ENCODE measurements at regions not wholly inside any gene's neighbourhood (a gene's known extent, or its start where the extent isn't known, plus 50 kb on each side); places are given as distances from the start of the nearest gene placed in this dataset.
A peak's percentile ranks its signal among the peaks of the same experiment; 100 is the strongest.

- no peak for DNase-seq
Measured at GRCh38 chr10:78277314-78278057, 243.8 kb downstream of the RPS24 start.

DNA sequence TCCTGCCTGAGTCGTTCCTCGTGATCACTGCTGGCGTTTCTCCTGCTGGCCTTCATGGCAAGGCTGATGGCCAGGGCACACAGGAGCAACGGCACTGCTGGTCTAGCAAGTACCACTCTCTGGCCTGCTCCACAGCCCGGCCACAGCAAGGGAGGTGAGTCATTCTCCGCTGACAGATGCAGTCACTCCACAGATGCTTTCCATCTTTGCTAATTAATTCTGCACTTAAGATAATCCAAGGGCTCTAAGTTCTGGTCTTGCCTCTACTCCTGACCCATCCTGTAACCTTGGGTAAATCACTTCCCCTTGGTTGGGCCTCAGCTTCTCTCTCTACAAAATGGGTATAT lies 244.4 kb downstream of the RPS24 start:
- DNase-seq, result no peak

DNA sequence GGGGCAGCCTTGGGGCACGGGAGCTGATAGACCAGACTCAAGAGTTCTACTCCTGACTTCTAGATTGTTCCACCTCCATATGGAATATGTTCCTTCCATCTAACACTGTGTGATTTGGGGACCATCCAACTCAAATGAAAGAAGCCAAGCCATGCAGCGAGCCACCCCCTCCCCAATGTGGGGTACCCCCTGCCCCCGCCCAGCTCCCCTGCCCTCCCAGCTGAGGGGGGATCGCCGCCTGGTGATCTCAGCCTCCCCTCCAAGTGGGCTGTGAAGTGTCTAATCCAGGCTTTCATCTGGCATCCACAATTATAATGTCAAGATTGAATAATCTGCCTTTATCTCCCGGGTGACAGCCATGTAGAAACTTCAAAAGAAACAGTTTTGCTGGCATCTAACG lies 246.1 kb downstream of the RPS24 start:
- DNase-seq, result no peak

DNA sequence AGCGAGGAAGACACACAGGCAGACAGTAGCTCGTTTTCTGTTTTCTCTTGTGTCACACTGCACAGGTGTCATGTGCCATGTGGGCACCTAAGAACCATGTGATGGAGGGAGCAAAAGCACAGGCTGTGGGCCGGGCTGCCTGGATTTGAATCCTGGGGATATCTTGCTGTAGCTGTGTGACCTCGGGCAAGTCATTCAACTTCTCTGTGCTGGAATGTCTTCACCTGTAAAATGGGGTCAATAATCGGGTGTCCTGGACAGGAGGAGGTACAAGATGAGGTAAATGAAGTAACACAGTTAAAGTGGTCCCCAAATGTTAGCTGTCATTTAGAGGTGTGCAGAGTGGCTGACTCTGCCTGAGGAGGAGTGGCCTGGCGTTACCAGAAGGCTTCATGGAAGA lies 246.9 kb downstream of the RPS24 start:
- no peak for DNase-seq

DNA sequence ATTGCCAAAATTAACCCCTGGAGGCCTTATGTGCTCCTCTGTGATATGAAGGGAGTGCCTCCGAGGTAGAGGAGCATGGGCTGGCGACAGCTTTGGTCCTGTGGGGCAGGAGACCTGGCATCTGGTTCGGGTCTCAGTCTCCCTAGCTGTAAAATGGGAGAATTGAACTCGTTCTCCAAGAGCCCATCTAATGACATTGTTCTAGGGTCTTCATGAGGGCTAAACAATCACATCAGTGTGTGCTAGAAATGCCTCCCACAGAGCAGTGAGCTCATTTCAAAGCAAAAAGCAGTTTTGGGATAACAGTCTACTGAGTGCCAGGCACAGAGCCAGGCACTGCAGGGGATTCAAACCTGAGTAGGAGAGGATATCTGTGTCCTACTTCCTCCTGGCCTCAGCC lies 248.0 kb downstream of the RPS24 start:
- no peak for DNase-seq

GRCh38 chr10:78283069-78283682 lies 249.5 kb downstream of the RPS24 start:
- DNase-seq, result no peak

DNA sequence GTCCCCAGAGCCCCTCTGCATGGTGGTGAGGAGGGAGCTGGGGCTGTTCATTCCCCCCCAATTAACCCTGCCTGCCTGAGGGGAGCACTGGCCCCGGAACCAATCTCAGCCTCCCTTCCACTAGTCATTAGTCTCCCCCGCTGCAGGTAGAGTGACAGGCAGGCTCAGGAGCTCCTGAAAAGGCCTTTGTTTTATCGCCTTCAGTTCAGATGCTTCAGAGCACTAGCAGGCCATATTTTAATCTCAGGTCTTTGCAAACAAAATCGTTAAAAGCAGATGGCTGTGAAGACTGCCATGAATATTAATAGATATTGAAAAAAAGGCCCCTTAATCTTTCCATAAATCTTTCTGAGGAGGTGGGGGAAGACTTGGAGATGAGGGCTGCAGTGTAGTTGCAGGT lies 250.7 kb downstream of the RPS24 start:
- no peak for DNase-seq

- DNase-seq, result no peak
Measured at GRCh38 chr10:78285226-78285625, 251.6 kb downstream of the RPS24 start.

GRCh38 chr10:78286186-78286585 lies 252.5 kb downstream of the RPS24 start:
- no peak for DNase-seq

- no peak for DNase-seq
Measured at GRCh38 chr10:78286668-78287067, 253.0 kb downstream of the RPS24 start.

- DNase-seq, result no peak
Measured at GRCh38 chr10:78287618-78288017, 254.0 kb downstream of the RPS24 start.

DNA sequence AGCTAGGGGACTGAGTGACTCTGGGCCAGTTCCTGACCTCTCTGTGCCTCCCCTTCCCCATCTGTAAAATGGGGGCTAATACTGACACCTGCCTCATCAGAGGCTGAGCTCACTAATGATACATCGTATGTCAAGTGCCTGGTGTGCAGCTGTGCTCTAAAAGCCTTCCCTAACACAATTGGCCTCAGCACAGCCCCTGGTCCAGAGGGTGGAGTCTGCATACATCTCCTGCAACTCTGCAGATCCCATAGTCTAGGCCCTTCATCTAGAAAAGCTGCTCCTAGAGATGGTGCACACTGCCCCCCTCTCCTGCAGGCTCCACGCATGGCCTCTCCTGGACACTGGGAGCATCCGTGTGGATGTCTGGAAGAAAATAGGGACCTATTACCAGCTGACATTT lies 255.0 kb downstream of the RPS24 start:
- no peak for DNase-seq

DNA sequence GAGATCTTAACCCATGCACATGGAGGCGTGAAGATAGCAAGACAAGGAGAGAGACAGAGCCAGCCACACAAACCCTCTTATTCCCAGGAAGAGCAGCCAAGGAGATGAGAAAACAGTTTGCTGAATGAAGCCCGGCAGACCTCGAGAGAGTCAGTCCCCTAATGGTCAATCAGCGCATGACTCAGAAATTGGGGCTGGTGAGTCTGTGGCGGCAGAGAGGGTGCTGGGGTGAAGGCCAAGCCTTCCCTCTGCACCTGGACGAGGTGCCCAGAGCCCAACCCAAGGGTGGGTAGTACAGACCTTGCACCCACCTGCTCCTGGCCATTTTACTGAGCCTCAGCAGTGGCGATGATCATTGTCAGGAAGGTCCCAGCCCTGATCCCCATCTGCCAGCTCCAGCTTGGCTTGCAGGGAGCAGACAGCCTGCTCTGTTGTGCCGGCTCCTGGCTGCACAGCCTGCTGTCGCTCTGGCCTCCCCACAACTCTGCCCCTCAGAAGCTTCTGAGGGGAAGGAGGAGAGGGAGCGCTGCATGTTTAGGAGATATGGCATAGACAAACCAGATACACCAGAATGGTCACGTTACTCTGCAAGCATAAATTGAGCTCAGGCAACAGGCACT lies 256.6 kb downstream of the RPS24 start:
- DNase-seq, result no peak

DNA sequence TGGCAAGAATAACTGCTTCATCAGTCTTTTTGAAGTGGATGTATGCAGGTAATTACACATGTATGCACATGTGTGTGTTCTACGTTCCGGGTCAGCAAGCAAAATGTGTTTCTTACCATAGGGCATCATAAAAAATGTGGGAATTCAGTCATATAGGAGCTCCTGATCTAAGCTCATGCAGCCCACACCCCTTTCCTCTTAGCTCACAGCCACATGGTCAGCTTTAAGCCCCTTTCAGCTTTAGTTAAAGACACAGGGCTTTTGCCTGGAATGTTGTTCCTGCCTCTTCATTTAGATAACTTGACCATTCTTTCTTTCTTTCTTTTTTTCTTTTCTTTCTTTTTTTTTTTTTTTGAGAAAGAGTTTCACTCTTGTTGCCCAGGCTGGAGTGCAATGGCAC lies 258.1 kb downstream of the RPS24 start:
- no peak for DNase-seq

DNA sequence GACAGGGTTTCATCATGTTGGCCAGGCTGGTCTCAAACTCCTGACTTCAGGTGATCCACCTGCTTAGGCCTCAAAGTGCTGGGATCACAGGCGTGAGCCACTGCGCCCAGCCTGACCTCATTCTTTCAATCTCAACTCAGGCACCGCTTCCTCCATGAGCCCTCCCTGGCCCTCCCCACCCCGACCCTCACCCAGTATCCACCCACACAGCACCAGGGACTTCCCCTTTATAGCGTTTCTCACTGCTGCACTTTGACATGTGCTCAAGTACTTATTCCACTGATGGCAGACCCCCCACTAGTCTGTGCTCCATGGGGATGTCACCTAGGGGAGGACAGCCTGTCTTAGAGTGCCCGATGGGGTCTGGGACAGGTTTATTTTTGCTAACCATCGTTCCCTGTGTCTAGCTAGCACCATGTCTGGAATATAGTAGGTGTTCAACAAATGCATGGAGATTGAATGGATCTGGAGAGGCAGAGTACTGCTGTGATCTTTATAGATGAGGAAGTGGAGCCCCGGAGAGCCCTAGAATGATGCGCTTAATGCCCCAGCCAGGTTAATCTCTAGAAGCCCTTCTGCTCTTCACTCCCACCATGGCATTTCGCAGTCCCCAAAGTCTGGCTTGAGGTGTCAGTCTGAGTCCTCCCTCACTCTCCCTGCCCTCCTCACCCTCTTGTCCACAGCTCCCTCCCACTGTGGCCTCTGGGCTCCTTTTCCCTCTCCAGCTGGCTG lies 258.8 kb downstream of the RPS24 start:
- DNase-seq, result peak; percentile 54 to 60

DNA sequence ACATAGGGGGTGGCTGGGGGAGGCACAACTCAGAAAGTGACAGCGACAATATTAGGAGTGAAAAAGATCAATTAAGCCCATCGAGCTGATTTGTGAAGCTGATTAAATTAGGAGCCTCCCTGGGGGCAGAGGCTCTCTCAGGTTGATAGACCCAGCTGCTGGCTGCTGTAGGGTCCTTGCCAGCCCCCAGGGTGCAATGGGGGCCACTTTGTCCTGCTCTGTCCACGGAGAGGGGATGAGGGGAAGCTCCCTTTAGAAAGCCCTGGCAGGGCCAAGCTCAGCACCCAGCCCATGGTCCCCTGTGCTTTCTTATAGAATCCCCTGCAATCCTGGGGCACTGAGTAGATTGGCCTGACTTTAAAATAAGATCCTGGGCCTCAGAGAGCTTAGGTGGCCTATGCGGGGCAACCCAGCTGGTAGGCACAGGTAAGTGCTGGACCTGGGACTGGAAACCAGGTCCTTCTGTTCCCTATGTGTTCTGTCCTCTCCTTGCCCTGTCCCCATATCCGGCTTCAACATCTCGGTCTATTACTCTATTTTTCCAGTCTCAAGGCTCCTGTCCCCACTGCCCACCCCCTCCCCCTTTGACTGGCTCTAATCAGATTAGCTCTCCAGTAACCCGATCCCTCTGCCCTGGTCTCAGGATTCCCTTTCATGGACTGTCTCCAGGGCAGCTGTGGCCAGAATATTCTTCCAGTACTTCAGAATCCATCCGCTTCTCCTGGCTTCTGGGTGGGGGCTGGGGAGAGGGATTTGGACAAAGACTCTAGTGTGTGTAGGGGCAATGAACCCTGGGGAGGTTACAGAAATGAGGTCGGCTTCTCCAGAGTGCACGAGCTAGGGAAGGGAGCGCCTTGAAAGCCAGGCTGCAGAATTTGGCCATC lies 259.6 kb downstream of the RPS24 start:
- no peak for DNase-seq

GRCh38 chr10:78295242-78295641 lies 261.6 kb downstream of the RPS24 start:
- DNase-seq, result no peak

- peak; percentile 36 to 69 for DNase-seq
Measured at GRCh38 chr10:78296785-78297184, 263.1 kb downstream of the RPS24 start.

DNA sequence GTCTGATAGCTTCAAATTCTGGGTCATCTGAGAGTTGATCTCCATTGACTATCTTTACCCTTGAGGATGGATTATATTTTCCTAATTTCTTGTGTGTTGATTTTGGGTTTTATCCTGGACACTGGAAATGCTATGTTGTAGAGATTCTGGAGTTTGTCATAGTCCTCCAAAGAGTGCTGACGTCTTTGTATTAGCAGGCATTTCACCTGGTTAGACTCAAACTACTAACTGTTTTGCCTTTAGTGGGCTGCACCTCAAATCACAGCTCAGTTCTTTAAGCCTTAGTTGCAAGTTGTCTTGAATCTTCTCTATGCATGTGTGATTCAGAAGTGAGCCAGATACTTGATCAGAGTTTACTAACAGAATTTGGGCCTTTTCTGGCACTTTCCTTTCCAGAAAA lies 264.3 kb downstream of the RPS24 start:
- DNase-seq, result no peak

DNA sequence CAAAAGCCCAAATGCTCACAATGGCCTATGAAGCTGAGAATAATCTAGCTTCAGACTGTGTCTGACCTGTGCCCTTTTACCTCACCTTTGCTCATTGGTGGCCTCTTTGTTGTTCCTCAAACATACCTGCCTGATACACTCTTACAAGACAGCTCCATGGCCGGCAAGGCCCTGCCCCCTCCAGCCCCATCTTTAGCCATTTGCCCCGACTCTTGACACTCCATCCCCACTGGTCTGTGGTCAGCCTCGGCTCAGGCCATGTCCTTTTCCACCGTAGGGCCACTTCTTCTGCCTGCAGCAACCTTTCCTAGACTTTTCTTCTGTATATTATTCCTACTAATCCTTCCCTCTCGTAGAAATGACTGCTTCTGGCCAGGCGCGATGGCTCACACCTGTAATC lies 265.2 kb downstream of the RPS24 start:
- no peak for DNase-seq

GRCh38 chr10:78299851-78300468 lies 266.3 kb downstream of the RPS24 start:
- peak; percentile 89 to 94 for DNase-seq

DNA sequence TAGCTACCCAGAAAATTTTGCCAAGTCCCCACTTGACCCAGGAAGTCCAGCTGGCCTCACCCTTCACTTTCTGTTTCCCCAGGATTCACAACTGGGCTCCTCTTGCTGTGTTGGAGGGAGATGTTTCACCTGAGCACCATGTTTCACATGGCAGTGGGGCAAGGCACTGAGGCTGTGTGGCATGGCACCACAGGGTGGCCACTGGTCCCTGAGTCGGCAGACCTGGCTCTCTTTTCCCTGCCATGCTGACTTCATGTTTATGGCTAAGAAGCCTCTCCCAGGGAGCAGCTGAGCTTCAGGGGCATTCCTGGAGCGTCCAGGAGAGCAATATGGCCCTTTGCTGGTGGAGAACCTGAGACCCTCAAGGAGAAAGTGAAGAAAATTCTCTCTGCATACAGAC lies 266.9 kb downstream of the RPS24 start:
- no peak for DNase-seq

Data from Kasumi-1 (cell line).